NOMO-1 treated with dmso at 0.1 percent for 144 hours (cell line): ENCODE measurements at regions not wholly inside any gene's neighbourhood (a gene's known extent, or its start where the extent isn't known, plus 50 kb on each side); places are given as distances from the start of the nearest gene placed in this dataset.
"Not testable (repeated sequence)": the region's sequence is repeated elsewhere in the genome, so short reads cannot be mapped to it uniquely, and the experiment has no call there.

Source experiments
- DNase-seq: peaks from one replicate; lab custom pipeline; 2025; ENCODE audit not compliant: unreplicated experiment; lab: John Stamatoyannopoulos, UW

DNA sequence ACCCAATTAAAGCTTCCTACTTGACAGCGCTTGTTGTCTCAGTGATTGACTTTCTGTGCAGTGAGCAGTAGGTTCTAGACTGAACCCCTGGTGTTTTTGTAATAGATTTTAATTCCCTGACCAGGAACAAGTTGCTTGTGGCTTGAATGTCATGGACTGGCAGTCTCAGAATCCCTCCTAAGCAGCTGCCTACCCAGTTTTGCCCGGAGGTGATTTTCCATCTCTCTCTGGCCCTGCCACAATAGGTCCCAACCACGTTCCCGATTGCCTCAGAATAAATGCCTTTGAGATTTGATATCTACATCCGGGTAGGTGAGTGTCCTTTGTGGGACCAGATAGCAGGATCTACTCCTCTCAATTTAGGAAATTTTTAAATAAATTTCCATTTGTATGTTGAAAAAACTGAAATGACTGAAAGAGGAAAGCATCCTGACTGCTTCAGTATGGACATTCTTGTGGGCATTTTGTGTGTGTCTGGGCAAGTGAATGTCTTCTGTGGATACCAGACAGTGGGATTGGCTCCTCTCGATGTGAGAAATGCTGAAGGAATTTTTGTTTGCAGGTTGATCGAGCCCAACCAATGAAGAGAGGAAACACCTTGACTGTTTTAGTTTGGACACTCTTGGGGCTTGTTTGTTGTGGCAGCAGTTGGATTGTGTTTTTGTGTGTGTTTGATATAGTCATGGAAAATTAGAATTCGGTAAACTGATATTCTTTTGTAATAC, 1607.4 kb downstream of the C4orf33 start:
- no peak for DNase-seq

DNA sequence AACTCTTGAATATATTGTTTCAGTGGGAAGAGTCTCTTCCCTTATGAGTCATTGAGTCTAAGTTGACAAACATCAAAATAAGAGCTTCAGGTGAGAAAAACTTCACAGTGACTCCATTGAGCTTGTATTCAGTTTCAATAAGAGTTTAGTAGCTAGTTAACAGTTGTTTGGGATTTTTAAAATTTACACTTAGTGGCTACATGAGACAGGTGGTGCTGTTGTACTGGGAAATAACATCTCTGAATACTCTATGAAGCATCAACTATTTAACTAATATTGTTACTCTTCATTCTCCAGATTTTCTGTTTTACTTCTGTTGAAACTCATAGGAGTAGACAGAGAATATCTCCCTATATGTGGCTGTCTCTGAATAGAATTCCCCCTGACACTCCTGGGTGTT, 1609.1 kb downstream of the C4orf33 start:
- DNase-seq = no peak

- no peak for DNase-seq
These were observed 1616.1 kb downstream of the C4orf33 start for GRCh38 chr4:130712038-130712437.

DNA sequence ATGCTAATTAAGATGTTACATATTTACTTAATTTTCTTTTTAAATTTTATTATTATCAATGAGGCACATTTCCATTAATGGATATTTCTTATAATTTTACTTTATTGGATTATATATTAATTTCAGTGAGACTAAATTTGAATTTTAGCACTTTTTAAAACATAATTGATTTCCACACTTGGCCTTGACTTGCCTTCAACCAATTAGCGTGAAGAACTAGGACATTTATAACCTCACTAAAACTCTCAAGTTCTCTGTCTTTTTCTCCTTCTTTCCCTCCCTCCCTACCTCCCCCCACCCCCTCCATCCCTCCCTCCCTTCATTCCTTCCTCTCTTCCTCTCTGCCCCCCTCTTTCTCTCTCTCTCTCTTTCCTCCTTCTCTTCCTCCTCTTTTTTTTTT, 1618.1 kb downstream of the C4orf33 start:
- no peak for DNase-seq

DNA sequence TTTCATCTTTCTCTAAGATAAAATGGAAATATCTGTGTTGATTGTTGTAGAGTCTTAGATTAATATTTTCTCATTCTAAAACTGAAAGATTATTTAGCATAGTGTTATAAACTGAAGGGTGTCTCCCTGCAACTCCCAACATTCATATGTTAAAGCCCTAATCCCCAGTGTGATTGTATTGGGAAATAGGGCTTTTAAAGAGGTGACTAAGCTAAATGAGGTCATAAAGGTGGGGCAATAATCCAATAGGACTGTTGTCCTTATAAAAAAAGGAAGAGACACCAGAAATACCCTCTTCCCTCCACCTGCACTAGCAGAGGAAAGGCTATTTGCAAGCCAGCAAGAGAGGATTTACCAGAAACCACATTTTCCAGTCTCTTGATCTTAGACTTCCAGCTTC, 1626.4 kb downstream of the C4orf33 start:
- DNase-seq = no peak

GRCh38 chr4:130736436-130737185, 1640.7 kb downstream of the C4orf33 start:
- DNase-seq = no peak

DNA sequence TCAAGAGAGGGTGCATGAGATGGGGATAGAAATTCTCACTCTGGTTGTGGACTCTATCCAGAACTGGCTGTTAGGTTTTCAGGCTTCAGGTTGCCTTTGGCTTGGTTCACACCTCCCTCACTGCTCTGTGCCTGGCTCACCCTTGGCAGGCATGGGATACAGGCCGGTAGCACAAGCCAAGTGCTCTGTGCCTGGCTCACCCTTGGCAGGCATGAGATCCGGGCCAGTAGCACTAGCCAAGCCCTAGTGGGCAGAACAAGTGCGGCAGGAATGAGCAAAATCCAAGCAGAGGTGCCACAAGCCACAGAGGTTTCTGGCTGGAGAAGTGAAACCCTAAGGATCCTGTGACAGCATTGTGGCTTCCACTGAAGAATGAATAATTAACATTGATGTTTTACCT, 1642.3 kb downstream of the C4orf33 start:
- no peak for DNase-seq

DNA sequence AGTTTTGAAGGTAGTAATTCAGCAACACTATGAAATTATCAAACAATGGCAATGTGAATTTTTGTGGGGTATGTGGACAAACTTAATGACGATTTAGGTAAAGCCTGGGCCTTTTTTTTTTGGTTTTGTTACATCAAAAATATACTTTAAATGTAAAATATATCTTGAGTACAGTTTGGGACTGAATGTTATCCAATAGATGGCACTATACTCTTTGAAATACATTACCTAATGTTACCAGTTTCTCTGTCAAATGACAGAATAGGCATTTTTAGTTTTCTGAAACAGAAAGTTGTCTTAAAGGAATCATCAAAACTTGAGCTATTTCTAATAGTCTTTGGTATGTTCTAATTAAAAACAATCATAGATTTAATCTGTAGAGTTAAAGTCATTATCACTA, 1651.9 kb downstream of the C4orf33 start:
- no peak for DNase-seq

DNA sequence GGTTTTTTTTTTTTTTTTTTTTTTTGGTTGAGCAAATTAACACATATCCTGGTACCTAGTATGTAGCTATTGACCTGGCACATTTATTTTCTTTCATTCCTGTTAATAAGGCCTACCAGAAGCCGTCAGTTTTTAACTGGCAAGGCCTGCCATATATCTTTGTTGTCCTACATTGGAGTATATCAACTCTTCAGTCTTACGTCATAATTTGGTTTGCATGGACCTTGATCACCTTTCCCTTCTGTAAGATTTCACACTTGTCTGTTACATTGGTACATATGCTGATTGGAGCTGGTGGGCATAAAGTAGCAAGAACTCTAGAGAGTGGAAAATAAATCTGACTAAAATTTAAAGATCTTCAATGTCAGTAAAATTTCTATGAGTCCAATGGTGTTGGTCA, 1658.0 kb downstream of the C4orf33 start:
- DNase-seq = no peak

DNA sequence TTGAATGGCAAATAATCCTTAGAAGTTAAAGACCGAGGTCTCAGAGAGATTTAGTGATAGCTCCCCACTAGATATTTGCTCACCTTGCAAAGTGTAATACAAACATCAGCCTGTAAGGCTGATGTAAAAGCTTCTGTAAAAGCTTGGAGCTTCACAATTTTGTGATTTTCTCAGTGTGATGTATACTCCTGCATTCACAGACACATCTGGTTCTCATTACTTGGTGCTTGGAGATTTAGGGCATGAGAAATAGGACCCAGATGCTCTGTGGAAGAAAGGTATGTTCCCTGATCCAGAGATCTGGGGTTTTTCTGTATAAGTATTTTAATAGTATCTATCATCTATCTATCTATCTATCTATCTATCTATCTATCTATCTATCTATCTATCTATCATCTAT, 1664.3 kb downstream of the C4orf33 start:
- no peak for DNase-seq

- not testable (repeated sequence) for DNase-seq
These were observed 1671.4 kb downstream of the C4orf33 start for GRCh38 chr4:130767384-130767783.

DNA sequence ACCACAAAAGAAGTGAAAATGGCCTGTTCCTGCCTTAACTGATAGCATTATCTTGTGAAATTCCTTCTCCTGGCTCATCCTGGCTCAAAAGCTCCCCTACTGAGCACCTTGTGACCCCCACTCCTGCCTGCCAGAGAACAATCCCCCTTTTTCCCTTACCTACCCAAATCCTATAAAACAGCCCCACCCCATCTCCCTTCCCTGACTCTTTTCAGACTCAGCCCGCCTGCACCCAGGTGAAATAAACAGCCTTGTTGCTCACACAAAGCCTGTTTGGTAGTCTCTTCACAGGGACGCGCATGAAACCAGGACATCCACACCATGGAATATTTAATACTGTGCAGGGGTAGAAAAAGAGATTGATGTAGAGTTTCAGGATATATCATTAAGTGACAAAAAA, 1677.0 kb downstream of the C4orf33 start:
- not testable (repeated sequence) for DNase-seq

GRCh38 chr4:130808492-130808891, 1712.5 kb downstream of the C4orf33 start:
- no peak for DNase-seq

- no peak for DNase-seq
These were observed 1716.3 kb downstream of the C4orf33 start for GRCh38 chr4:130812117-130812765.

GRCh38 chr4:130814896-130815295, 1718.9 kb downstream of the C4orf33 start:
- no peak for DNase-seq

DNA sequence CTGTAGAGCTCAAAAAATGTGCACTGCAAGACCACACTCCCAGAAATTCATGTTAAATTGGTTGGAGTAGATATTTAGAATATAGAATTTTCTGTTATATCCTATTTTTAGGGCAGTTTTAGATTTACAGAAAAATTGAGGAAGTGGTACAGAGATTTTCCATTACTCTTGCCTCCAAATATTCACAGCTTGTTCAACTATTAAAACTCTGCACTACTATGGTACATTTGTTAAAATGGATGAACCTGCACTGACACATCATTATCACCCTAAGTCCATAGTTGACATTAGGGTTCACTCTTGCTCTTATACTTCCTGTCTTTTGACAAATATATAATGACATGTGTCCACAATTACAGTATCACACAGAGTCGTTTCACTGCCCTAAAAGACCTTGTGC, 1724.5 kb downstream of the C4orf33 start:
- DNase-seq = no peak

- no peak for DNase-seq
These were observed 1729.3 kb downstream of the C4orf33 start for GRCh38 chr4:130825284-130825683.

DNA sequence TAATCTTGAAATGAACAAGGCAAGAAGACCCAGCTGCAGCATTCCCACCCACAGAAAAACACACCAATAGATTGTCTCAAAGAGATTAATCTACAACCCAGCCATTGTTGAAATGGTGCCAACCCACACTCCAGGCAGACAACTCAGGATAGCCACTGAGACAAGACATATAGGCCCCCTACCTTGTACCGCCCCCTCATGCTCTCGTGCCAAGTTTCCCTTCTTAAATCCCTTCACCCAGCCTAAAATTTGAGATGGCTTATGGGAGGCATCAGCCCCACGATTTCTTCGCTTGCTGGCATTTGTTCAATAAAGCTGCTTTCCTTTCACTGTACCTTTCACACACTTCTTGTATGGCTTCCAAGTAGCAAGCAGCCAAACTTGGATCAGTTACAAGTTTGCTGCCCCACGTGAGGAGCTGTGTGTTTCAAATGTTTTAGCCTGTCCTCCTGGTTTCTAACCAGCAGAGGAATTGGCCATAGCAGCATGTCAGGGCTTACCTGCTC, 1754.1 kb downstream of the C4orf33 start:
- no peak for DNase-seq

GRCh38 chr4:130851107-130851506, 1755.2 kb downstream of the C4orf33 start:
- DNase-seq = no peak

DNA sequence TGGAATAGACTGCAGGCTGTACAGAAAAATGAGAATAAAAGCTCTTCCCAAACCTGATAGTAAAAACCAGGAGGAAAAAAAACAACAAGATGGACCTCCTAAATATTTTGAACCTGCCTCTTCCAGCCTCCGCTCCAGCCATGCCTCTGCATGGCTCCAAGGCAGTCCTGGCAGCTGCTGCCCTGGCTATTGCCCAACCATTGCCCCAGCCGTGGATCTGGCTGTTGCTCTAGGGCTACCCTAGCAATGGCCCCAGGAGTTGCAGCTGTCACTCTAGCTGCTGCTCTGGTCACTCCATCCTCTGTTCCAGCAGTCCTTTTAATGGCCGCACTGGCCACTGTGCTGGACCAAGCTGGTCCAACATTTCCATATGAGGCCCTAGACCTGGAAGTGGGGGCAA, 1756.0 kb downstream of the C4orf33 start:
- DNase-seq = no peak

DNA sequence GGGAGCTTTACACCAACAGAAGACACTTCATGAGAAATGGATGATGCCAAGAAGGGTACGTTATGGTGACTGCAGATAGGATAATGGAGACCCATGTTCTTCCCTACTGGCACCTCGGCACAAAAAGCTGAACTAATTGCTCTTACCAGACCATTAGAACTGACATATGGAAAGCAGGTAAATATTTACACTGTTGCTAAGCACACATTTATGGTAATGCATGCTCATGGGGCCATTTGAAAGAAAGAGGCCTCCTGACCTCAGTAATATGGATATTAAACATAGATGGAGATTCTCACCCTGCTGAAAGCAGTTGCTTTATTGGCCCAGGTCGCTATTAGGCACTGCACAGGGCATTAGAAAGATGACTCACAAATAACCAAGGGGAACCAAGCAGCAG, 1759.6 kb downstream of the C4orf33 start:
- no peak for DNase-seq

GRCh38 chr4:130859991-130860390, 1764.0 kb downstream of the C4orf33 start:
- DNase-seq = no peak
